HG02678 (cell line): ENCODE measurements at regions not wholly inside any gene's neighbourhood (a gene's known extent, or its start where the extent isn't known, plus 50 kb on each side); places are given as distances from the start of the nearest gene placed in this dataset.
"Not testable (repeated sequence)": the region's sequence is repeated elsewhere in the genome, so short reads cannot be mapped to it uniquely, and the experiment has no call there.

Experiments used
- ATAC-seq: cut with Tn5 transposase; IDR thresholded peaks from one replicate; pipeline ENCODE4 v1.9.1; 2021; ENCODE audit warnings: mild to moderate bottlenecking, moderate library complexity; ENCODE audit not compliant: unreplicated experiment

GRCh38 chr1:60688221-60688620 lies 394.1 kb upstream of the NFIA start:
- ATAC-seq: not testable (repeated sequence)

GRCh38 chr1:60681095-60681860 lies 401.1 kb upstream of the NFIA start:
- ATAC-seq: no peak

- no peak for ATAC-seq
Measured at GRCh38 chr1:60679524-60680375, 402.6 kb upstream of the NFIA start.

GRCh38 chr1:60678802-60679201 lies 403.6 kb upstream of the NFIA start:
- ATAC-seq: no peak

GRCh38 chr1:60678391-60678790 lies 404.0 kb upstream of the NFIA start:
- ATAC-seq: no peak

GRCh38 chr1:60672449-60672848 lies 409.9 kb upstream of the NFIA start:
- no peak for ATAC-seq

GRCh38 chr1:60670302-60670701 lies 412.1 kb upstream of the NFIA start:
- ATAC-seq: no peak

GRCh38 chr1:60668585-60668984 lies 413.8 kb upstream of the NFIA start:
- ATAC-seq: no peak

GRCh38 chr1:60665311-60665710 lies 417.1 kb upstream of the NFIA start:
- ATAC-seq: no peak

- ATAC-seq: no peak
Measured at GRCh38 chr1:60664086-60664625, 418.2 kb upstream of the NFIA start.

GRCh38 chr1:60662486-60663044 lies 419.8 kb upstream of the NFIA start:
- no peak for ATAC-seq

- ATAC-seq: no peak
Measured at GRCh38 chr1:60657926-60658325, 424.4 kb upstream of the NFIA start.

- no peak for ATAC-seq
Measured at GRCh38 chr1:60655679-60656355, 426.5 kb upstream of the NFIA start.

- ATAC-seq: not testable (repeated sequence)
Measured at GRCh38 chr1:60640033-60640551, 442.3 kb upstream of the NFIA start.

- no peak for ATAC-seq
Measured at GRCh38 chr1:60639287-60639686, 443.1 kb upstream of the NFIA start.

- ATAC-seq: no peak
Measured at GRCh38 chr1:60637651-60638050, 444.7 kb upstream of the NFIA start.

GRCh38 chr1:60636946-60637345 lies 445.4 kb upstream of the NFIA start:
- ATAC-seq: no peak

- no peak for ATAC-seq
Measured at GRCh38 chr1:60634106-60634505, 448.3 kb upstream of the NFIA start.

- no peak for ATAC-seq
Measured at GRCh38 chr1:60622486-60622885, 459.9 kb upstream of the NFIA start.

GRCh38 chr1:60621368-60621851 lies 461.0 kb upstream of the NFIA start:
- no peak for ATAC-seq

- no peak for ATAC-seq
Measured at GRCh38 chr1:60620087-60620486, 462.3 kb upstream of the NFIA start.
